Heart left ventricle (tissue), 16 donors: ENCODE measurements at regions not wholly inside any gene's neighbourhood (a gene's known extent, or its start where the extent isn't known, plus 50 kb on each side); places are given as distances from the start of the nearest gene placed in this dataset.

Source experiments
- ATAC-seq, 4 donors: fragments of 200-7000 bp; cut with Tn5 transposase; one replicate each; pipeline ENCODE4 v1.9.1; 2020 to 2022; ENCODE audit warnings: moderate library complexity in 4 of 4, mild to moderate bottlenecking in 3 of 4, moderate number of reproducible peaks in 1 of 4
- DNase-seq, 5 donors: peaks; one replicate each; pipeline ENCODE4 v3.0.0-alpha.2; 2020
- H3K27ac ChIP-seq, 12 donors: fragments of 200-600 bp; sonication (generic) in 4 of 12; one replicate each; pipeline versions ENCODE4 v1.5.0 to v1.8.0; 2016 to 2022; ENCODE audit warnings: mild to moderate bottlenecking in 2 of 12
- H3K27me3 ChIP-seq, 9 donors: fragments of 200-600 bp; sonication (generic) in 2 of 9; one replicate each; pipeline versions ENCODE4 v1.5.1 to v1.8.0; 2016 to 2022; ENCODE audit warnings: mild to moderate bottlenecking in 3 of 9
- H3K36me3 ChIP-seq, 9 donors: fragments of 200-600 bp; sonication (generic) in 2 of 9; one replicate each; pipeline versions ENCODE4 v1.5.0 to v1.8.0; 2018 to 2022; ENCODE audit warnings: mild to moderate bottlenecking in 2 of 9
- H3K4me1 ChIP-seq, 12 donors: fragments of 200-600 bp; sonication (generic) in 4 of 12; one replicate each; pipeline versions ENCODE4 v1.5.0 to v1.8.0; 2016 to 2022; ENCODE audit warnings: mild to moderate bottlenecking in 3 of 12
- H3K4me3 ChIP-seq, 12 donors: fragments of 200-600 bp; sonication (generic) in 4 of 12; one replicate each; pipeline versions ENCODE4 v1.5.0 to v1.8.0; 2017 to 2022; ENCODE audit warnings: mild to moderate bottlenecking in 9 of 12, moderate library complexity in 4 of 12
- H3K9me3 ChIP-seq, 12 donors: fragments of 200-600 bp; sonication (generic) in 4 of 12; one replicate each; pipeline versions ENCODE4 v1.5.0 to v1.8.0; 2016 to 2022; ENCODE audit warnings: mild to moderate bottlenecking in 1 of 12
- POLR2A ChIP-seq, 2 donors: fragments of 450-650 bp; IDR thresholded peaks; one replicate each; pipeline ENCODE4 v1.6.1; 2017; ENCODE audit warnings: antibody characterized with exemption in 2 of 2, mild to moderate bottlenecking in 2 of 2, moderate library complexity in 2 of 2
- WGBS, 4 donors: extraction: QIAGEN DNeasy Blood & Tissue Kit in 2 of 4; methylation state at CpG; one replicate each; pipeline versions ENCODE4 v1.1.5 to v1.1.7; 2013 to 2018; 5-methylcytosine and 5-hydroxymethylcytosine counted together
- intact Hi-C, 10 donors: fragments of 100-400 bp; cut with DNase I; formaldehyde crosslinking; loops; one replicate each; pipeline versions ENCODE4 v1.11.1 to v1.14.2; 2022
- TF ChIP-seq, protein P1 (sequence below), 12 donors: fragments of 200-600 bp; sonication (generic) in 4 of 12; IDR thresholded peaks; one replicate each; pipeline versions ENCODE4 v1.5.0 to v1.8.0; 2018 to 2022; ENCODE audit warnings: antibody characterized with exemption in 12 of 12, mild to moderate bottlenecking in 5 of 12
- donor health status: ischemic (EF 13 %, LVEDD 7.1; RV severe dilation, severe dysfunction).
- donor health status: healthy with polysubstance abuse.
- donor health status: DM: no; HTN: yes; CAD: no.
- donor health status: DM: no; HTN: no; CAD: no.
- donor health status: ischemic (EF 25% LVEDD 6.9; RV normal size, moderate dysfunction).
- donor health status: ischemic (EF 25% LVEDD 5.7; RV mildly dilated, moderate dysfunction).
- donor health status: healthy.
- donor health status: DM: yes; HTN: yes; CAD: no.
- donor health status: ischemic (EF 35%, LVEDD 5.7; RV mildly dilated, moderate dysfunction).
- donor health status: nonischemic (EF 11% LVEDD 7.7; RV severe dilation, severe dysfunction).
- donor health status: DM: yes; HTN: yes; CAD: no.
- donor health status: PGD.
- donor health status: ischemic (EF 29% LVEDD 5.4; RV normal size, mild dysfunction).
- donor health status: nonischemic (EF 23%, LVEDD 6.1; RV moderate dilation, normal function).

DNA sequence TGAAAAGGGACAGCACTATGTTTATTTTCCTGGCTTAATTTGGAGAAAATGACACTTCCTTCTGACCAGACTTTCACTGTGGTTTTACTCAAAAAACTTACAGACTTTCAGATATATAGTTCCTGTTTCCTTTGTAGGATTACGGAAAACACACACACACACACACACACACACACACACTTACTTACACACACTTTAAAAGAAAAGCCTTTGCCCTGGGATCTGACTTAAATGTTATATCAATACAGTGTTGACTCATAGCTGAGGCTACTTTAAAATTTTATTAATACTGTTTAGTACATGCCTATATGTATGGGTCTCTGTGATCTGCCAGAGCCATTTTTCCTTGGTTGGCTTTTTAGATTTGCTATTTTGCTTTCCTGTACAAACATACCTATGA lies 758.3 kb downstream of the DNAH5 start:
- TF ChIP-seq POLR2A (IDR thresholded peaks at IDR 0.05), result no peak
- H3K4me1 ChIP-seq, result no peaks in the 10 kb centered on the region
- no peak for DNase-seq
- no peaks in the 10 kb centered on the region for H3K27me3 ChIP-seq
- H3K9me3 ChIP-seq, result no peaks in the 10 kb centered on the region
- intact Hi-C loops, result no loop called here
- ATAC-seq, result no peak
- no peak overlapping the region for H3K27ac ChIP-seq
- no peak overlapping the region for H3K4me3 ChIP-seq
- no peaks in the 10 kb centered on the region for H3K36me3 ChIP-seq
- 36 to 60% (median 52%) methylated on average over 1 of the region's 1 CpG for WGBS, 4 donors

DNA sequence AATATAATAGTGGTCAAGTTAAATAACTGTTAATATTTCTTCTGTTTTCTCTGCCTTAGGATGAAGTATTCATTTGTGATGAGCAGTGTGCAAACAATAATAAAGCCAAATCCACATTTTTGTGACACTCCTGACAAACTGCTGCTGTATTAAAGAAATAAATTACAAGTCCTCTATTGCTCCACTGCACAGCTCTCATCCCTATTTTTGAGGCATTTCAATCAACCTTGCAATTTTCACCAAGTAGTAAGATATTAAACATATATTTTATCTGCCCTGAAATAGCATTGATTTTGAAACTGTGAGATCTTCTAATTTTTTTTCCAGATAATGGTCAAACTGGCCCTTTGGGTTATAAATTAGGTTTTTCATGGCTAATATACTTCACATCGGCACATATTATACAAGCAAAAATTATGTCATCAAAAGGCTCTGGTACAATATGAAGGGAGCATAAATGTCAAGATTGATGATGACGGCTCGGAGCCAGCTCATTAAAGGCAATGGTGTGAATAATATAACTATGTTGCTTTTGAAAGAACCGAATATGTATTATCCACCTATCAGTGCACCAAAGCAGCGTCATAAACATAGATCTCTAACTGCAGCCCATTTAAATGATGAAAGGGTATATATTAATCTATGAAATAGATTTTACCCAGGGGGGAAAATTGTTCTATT lies 764.9 kb downstream of the DNAH5 start:
- intact Hi-C loops, result no loop called here
- H3K27ac ChIP-seq, result no peak overlapping the region
- no peaks in the 10 kb centered on the region for H3K27me3 ChIP-seq
- DNase-seq (no peak), ATAC-seq (no peak)
- TF ChIP-seq POLR2A (IDR thresholded peaks at IDR 0.05), result no peak
- TF ChIP-seq, protein P1, sequence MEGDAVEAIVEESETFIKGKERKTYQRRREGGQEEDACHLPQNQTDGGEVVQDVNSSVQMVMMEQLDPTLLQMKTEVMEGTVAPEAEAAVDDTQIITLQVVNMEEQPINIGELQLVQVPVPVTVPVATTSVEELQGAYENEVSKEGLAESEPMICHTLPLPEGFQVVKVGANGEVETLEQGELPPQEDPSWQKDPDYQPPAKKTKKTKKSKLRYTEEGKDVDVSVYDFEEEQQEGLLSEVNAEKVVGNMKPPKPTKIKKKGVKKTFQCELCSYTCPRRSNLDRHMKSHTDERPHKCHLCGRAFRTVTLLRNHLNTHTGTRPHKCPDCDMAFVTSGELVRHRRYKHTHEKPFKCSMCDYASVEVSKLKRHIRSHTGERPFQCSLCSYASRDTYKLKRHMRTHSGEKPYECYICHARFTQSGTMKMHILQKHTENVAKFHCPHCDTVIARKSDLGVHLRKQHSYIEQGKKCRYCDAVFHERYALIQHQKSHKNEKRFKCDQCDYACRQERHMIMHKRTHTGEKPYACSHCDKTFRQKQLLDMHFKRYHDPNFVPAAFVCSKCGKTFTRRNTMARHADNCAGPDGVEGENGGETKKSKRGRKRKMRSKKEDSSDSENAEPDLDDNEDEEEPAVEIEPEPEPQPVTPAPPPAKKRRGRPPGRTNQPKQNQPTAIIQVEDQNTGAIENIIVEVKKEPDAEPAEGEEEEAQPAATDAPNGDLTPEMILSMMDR (IDR thresholded peaks at IDR 0.05), result no peak
- no peaks in the 10 kb centered on the region for H3K9me3 ChIP-seq
- H3K36me3 ChIP-seq, result no peaks in the 10 kb centered on the region
- H3K4me3 ChIP-seq, result no peak overlapping the region
- H3K4me1 ChIP-seq, result no peaks in the 10 kb centered on the region
- 87 to 91% (median 89%) methylated on average over 5 of the region's 5 CpGs for WGBS, 4 donors

DNA sequence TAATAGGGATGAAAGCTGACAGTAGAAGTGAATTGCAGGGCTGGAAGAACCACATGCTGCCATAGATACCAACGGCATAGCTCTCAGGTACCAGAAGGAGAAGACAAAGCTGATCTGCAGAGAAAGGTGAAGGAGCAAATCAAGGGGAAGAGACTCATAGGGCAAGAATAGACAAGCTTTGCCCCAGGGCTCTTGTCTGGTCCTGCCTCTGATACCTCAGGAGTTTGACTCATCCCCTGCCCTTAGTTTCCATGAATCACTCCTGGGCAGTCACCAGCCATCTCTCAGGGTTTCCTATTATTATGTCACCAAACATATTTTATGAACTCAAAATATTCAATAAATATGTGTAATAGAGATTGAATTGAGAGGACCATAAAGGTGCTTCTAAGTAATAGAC lies 800.9 kb downstream of the DNAH5 start:
- TF ChIP-seq, protein P1 (IDR thresholded peaks at IDR 0.05), result no peak
- no peak for TF ChIP-seq POLR2A (IDR thresholded peaks at IDR 0.05)
- DNase-seq (no peak), ATAC-seq (no peak)
- intact Hi-C loops, result no loop called here
- H3K9me3 ChIP-seq, result no peaks in the 10 kb centered on the region
- H3K27me3 ChIP-seq, result no peaks in the 10 kb centered on the region
- no peak overlapping the region for H3K4me3 ChIP-seq
- WGBS, 4 donors, result 56 to 78% (median 63%) methylated on average over 1 of the region's 1 CpG
- no peaks in the 10 kb centered on the region for H3K4me1 ChIP-seq
- H3K27ac ChIP-seq, result no peak overlapping the region
- H3K36me3 ChIP-seq, result no peaks in the 10 kb centered on the region

DNA sequence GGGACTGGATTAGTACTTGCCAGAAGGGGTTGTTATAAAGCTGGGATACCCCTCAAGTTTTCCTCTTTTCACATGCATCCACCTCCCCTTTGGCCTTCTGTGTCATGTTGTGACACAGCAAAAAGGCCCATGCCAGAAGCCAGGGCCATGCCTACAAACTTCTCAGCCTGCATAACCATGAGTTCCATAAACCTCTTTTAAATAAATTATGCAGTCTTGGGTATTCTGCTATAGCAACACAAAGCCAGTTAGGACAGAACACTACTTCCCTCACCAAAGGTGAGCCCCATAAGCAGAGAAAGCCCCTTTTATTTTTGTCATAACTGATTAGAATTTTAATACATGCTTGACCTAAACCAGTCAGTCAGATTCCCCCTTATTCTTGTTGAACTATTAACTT lies 801.3 kb downstream of the DNAH5 start:
- no peak overlapping the region for H3K27ac ChIP-seq
- no peaks in the 10 kb centered on the region for H3K27me3 ChIP-seq
- TF ChIP-seq, protein P1 (IDR thresholded peaks at IDR 0.05), result no peak
- no peak for TF ChIP-seq POLR2A (IDR thresholded peaks at IDR 0.05)
- H3K36me3 ChIP-seq, result no peaks in the 10 kb centered on the region
- H3K4me1 ChIP-seq, result no peaks in the 10 kb centered on the region
- no peak for ATAC-seq
- no peaks in the 10 kb centered on the region for H3K9me3 ChIP-seq
- intact Hi-C loops, result no loop called here
- DNase-seq, result no peak
- H3K4me3 ChIP-seq, result no peak overlapping the region

DNA sequence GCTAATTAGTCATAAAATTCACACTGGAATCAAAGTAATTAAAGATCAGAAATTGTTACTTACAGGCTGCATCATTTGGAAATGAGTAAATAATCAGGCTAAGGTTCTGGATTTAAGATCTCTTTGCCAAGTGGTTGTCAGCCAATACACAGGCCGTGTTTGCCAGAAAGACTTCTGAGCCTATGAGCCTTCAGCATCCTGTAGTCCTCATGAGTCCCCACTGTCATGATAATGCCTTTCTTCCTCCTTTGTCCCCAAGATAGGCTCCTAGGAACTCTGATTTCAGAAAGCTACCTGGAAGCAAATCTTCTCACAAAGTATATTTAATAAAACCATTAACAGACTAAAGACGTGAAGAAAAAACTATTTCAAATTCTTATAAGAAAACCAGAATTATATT lies 810.5 kb downstream of the DNAH5 start:
- no peak for DNase-seq

More for the DNA sequence above, 810.5 kb downstream of the DNAH5 start:
- TF ChIP-seq, protein P1 (IDR thresholded peaks at IDR 0.05), result no peak
- no peak for TF ChIP-seq POLR2A (IDR thresholded peaks at IDR 0.05)
- Histone ChIP-seq H3K4me3 (no peak overlapping the region), H3K4me1 (no peaks in the 10 kb centered on the region), H3K27me3 (no peaks in the 10 kb centered on the region), H3K27ac (no peak overlapping the region), H3K9me3 (peaks cover 0 to 13% (median 0%) of the 10 kb centered on the region in 12 donors), H3K36me3 (no peaks in the 10 kb centered on the region)
- WGBS, 4 donors, result 78 to 86% (median 81%) methylated on average over 2 of the region's 2 CpGs
- intact Hi-C loops, result no loop called here
- ATAC-seq, result no peak
